ENCODE measurements at regions not wholly inside any gene's neighbourhood (a gene's known extent, or its start where the extent isn't known, plus 50 kb on each side); places are given as distances from the start of the nearest gene placed in this dataset.

DNA sequence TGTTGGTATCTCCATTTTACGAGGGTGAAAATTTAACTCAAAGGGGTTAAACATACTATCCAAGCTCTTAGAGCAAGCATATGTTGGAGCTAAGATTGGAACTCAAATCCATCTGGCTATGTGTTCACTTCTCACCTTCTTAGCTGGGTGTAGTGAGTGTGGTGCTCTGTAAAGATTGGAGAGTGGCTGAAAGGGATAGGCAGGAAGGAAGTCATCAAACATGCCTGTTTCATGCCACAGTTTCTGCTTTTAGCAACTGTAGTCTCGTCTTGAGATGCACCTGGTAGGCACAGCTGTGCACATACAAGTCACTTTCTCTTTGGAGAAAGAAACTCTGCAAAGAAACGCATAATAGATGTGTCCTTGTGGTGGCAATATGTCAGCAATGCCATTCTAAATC lies 189.1 kb upstream of the MDFIC2 start:
- TF ChIP-seq ZNF423 (CRISPR knock-in tag; IDR thresholded peaks at IDR 0.05) (no peak), CREB1 (CRISPR knock-in tag; IDR thresholded peaks at IDR 0.05) (no peak), CBFB (CRISPR knock-in tag; IDR thresholded peaks at IDR 0.05; ENCODE audit: low read depth) (no peak), SP1 (CRISPR knock-in tag; conservative IDR thresholded peaks at IDR 0.05) (no peak), TP53 (CRISPR knock-in tag; IDR thresholded peaks at IDR 0.05) (no peak), ATF1 (CRISPR knock-in tag; IDR thresholded peaks at IDR 0.05) (no peak)
- TF ChIP-seq, protein P1, sequence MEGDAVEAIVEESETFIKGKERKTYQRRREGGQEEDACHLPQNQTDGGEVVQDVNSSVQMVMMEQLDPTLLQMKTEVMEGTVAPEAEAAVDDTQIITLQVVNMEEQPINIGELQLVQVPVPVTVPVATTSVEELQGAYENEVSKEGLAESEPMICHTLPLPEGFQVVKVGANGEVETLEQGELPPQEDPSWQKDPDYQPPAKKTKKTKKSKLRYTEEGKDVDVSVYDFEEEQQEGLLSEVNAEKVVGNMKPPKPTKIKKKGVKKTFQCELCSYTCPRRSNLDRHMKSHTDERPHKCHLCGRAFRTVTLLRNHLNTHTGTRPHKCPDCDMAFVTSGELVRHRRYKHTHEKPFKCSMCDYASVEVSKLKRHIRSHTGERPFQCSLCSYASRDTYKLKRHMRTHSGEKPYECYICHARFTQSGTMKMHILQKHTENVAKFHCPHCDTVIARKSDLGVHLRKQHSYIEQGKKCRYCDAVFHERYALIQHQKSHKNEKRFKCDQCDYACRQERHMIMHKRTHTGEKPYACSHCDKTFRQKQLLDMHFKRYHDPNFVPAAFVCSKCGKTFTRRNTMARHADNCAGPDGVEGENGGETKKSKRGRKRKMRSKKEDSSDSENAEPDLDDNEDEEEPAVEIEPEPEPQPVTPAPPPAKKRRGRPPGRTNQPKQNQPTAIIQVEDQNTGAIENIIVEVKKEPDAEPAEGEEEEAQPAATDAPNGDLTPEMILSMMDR (IDR thresholded peaks at IDR 0.05): no peak
- TF ChIP-seq, protein P2, sequence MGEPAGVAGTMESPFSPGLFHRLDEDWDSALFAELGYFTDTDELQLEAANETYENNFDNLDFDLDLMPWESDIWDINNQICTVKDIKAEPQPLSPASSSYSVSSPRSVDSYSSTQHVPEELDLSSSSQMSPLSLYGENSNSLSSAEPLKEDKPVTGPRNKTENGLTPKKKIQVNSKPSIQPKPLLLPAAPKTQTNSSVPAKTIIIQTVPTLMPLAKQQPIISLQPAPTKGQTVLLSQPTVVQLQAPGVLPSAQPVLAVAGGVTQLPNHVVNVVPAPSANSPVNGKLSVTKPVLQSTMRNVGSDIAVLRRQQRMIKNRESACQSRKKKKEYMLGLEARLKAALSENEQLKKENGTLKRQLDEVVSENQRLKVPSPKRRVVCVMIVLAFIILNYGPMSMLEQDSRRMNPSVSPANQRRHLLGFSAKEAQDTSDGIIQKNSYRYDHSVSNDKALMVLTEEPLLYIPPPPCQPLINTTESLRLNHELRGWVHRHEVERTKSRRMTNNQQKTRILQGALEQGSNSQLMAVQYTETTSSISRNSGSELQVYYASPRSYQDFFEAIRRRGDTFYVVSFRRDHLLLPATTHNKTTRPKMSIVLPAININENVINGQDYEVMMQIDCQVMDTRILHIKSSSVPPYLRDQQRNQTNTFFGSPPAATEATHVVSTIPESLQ (CRISPR knock-in tag; IDR thresholded peaks at IDR 0.05): no peak
- TF ChIP-seq, protein P3, sequence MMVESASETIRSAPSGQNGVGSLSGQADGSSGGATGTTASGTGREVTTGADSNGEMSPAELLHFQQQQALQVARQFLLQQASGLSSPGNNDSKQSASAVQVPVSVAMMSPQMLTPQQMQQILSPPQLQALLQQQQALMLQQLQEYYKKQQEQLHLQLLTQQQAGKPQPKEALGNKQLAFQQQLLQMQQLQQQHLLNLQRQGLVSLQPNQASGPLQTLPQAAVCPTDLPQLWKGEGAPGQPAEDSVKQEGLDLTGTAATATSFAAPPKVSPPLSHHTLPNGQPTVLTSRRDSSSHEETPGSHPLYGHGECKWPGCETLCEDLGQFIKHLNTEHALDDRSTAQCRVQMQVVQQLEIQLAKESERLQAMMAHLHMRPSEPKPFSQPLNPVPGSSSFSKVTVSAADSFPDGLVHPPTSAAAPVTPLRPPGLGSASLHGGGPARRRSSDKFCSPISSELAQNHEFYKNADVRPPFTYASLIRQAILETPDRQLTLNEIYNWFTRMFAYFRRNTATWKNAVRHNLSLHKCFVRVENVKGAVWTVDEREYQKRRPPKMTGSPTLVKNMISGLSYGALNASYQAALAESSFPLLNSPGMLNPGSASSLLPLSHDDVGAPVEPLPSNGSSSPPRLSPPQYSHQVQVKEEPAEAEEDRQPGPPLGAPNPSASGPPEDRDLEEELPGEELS (CRISPR knock-in tag; IDR thresholded peaks at IDR 0.05): no peak

All from WTC11 (cell line).